Esophagus mucosa (tissue), 1 donor: ENCODE measurements at regions not wholly inside any gene's neighbourhood (a gene's known extent, or its start where the extent isn't known, plus 50 kb on each side); places are given as distances from the start of the nearest gene placed in this dataset.

Experiments
- ATAC-seq: fragments of 200-7000 bp; cut with Tn5 transposase; one replicate; pipeline ENCODE4 v1.9.1; 2020
- donor health status: DM: yes; HTN: yes; CAD: no.

DNA sequence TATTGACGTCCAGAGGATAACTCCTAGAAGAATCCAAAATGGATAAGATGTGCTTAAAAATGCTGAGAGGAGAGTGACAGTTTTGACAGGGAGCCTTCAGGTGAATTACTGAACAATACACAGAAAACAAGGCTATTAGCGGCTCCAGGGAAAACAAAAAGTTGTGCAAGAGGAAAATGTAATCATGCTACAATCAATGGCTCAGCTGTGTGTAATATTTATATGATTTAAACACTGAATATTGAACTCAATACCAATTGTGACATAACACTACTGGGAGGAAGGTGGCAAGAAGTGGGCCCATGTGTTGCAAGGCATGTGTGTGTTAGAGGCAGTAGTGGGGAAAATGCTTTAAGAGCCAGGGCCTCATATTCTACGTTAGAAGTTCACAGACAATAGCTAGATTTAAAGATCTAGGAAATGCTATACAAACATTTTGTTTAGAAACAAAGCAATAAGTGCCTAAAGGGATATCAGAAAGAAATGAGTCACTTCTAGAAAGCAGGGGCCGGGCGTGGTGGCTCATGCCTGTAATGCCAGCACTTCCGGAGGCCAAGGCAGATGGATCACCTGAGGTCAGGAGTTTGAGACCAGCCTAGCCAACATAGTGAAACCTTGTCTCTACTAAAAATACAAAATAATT, 253.2 kb upstream of the IRX5 start:
- ATAC-seq: peak; percentile 62

DNA sequence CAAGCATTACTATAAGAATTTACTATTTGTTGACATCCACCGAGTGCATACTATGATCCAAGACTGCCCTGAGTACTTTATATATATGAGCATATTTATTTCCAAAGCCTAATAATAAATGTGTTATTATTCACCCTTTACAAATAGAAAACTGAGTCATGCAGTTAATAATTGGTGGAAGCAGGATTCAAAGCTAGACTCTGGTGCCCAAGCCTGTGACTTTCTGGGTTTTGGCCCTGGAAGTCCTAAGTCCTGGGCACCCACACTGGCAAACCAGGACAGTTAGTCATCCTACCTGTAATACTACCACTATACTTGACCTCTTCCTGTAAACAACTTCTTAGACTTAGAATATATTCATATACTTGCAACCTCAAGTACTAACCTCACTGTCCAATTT, 257.4 kb upstream of the IRX5 start:
- ATAC-seq: no peak

DNA sequence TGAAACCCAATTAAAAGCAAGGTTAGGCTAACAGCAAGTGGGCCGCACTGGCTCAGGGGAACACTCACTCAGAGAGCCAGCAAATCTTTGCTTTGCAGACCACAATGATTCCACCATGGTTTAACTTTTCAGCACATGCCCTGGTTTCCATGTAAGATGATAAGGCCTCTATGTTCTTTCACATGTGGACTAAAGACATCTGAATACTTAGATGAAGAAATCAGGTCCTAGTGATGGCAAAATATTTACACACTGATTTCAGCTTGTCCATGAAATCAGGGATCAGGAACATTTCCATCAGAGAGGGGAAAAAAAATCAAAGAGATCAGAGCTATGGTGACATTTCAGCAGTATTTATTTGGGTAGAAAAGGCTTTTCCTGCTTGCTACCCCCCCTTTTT, 258.2 kb upstream of the IRX5 start:
- no peak for ATAC-seq

DNA sequence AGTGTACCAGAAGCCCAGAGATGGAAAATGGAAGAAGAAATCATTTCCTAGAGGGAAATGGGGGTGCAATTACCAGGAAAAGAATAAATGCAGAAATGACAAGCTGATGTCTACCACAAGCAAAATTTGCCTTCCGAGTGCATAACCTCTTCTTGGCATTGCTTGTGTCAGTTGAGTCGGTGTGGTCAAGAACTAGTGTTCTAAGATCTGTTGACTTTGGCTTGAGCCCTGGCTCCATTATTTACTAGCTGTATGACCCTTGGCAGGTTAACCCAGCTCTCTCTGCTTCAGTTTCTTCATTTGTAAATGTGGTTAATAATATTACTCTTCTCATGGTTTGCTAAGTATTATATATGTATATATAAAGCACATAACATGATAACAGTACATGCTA, 273.0 kb upstream of the IRX5 start:
- no peak for ATAC-seq

DNA sequence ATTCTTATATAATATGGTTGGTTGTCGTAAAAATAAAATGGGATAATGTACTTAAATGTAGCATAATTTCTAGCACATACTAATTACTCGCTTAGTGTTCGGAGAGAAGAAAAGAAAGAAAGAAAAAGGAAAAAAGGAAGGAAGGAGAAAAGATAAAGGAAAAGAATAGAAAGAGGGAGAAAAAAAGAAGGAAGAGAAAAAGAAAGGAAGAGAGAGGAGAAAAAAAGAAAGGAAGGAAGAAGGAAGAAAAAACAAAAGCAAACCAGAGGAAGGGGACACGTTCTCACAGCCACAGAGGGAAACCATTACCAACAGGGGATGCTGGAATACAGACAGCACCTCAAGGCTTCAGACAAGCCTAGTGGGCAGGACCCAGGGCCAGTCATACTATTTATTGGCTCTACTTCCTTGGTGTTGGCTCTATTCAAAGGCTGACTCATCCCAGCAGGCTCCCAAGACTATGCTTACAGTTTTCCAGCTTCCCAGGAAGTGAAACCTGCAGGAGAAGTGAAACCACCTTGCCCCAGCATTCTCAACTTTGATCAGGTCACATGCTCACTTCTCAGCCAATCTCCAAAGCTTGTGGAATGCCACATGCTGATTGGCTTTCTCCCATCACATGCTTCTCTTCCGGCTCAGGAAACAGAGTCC, 273.5 kb upstream of the IRX5 start:
- ATAC-seq: peak; percentile 98

DNA sequence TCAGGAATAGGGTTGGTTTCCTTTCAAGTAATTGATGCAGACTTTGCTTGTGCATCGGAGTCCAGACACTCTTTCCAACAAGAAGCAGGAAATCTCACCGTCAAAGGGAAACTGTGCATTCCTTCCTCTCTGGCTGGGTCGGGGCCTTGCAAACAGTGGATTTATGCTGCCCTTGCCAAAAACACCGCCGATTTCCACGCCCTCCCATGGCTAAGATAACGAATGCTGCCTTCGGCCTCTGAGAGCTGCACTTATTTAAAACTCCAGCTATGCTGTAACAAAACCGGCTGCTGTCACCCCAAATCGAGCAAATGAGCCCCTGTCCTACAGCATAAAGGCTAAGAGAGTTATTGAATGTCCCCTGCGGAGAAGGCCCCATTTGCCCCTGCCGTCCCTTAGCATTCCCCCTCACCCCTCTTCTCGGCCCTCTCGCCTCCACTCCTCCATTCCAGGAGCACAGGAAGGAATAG, 275.5 kb upstream of the IRX5 start:
- no peak for ATAC-seq

DNA sequence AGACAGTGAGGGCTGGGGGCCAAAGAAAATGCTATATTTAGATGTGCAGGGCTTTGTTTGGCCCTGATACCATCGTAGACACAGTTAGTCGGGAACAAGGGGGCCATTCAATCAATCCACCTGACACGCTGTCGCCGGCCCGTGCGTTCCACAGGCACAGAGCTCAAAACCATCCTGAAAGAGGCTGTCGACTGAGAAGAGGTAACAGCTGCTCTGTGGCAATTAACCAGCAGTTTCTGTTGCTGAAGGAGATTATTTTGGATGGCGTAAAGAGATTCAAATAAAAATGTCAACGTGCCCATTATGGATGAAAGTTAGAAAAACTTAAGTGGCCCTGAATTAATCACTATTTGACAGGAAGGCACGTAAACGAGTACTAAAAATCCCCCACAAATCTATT, 276.2 kb upstream of the IRX5 start:
- ATAC-seq: no peak

DNA sequence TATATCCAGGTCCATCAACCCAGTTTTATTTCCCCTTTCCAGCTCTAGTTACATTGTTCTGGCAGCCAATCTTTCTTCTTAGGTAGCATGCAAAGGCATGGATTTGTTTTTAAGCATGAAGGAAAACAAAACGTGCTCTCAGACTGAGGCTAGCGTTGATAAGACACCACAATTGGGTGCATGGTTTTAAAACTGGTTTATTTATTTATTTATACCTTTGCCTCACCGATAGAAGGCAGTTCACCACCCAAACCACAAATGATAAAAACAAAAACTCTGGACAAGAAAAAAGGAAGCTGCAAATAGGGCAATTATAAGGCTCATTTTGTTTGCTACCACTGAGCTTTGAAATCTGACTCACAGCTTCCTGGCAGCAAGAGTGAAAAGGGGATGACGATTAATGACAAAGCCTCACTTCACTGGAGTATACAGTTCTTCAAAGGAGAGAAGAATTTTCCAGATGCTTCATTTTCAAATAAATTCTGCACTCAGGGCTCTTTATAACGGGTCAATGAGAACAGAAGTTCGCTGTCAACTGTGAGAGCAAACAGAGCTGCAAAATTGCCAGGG, 278.4 kb upstream of the IRX5 start:
- no peak for ATAC-seq

DNA sequence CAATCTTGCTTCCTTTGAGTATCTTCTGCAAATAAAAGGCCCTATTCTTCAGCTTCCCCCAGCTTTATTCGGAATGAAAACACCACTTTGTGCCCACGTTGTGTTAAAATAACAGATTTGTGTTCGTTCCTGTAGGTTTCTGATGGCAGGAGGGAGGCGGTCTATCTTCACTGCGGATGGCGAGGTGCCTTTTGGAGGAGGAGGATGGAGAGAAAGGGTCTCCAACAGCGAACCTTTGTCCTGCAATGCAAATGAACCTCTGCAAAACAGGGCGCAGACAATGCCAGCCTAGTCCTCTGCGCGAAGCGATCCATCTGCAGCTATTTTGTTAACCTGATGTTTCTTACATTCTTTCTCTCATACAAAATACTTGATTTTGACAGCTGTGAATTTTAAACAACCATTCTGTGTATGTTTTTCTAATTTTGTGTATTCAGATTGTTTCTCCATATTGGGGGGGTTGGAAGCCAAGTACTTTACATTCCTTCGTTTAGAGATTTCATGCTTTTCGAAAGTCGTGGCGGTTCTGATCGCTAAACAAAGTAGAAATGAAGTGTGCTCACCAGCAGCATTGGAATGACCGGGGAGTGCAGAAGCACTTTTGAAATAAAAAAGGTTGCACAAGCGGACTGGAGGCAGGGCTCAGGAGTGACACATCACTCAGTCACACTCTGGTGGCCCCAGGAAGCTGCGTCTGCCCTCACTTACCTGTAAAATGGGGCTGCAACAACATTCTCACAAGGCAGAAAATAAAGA, 279.0 kb upstream of the IRX5 start:
- peak; percentile 55 for ATAC-seq

DNA sequence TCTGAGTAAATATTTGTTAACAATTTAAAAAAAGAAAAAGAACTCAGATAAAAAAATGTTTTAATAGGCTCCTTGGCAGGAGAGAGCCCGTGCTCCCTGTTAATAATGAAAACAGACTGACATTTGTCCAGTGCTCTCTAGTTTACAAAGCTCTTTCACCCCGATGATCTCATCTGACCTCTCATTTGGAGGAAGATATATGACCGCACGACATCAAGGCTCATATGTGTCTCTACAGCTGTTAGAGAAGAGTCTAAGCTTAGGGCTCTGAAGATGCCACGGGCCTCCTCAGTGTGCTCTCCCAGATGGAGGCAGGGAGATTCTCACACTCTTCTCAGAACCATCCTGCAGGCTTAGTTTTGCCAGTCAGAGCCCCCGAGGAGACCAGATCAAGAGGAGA, 280.8 kb upstream of the IRX5 start:
- no peak for ATAC-seq

DNA sequence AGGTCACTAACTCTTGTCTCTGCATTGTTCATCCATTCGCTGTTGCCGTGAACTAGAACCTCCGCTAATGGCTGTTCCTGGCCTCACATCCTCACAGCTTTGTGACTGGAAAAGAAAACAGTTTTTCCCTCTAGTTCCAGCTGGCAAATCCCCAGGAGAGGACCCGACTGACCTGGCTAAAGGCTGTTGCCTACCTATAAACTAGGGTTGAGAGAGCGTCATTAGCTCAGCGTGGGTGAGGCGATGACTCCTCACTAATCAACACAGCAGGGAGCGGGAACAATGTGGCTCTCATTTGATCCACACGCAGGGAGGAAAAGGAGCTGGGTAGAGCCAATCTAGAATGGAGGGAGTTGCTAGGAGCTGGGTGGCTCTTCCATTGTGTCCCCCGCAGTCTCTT, 282.1 kb upstream of the IRX5 start:
- peak; percentile 70 for ATAC-seq

DNA sequence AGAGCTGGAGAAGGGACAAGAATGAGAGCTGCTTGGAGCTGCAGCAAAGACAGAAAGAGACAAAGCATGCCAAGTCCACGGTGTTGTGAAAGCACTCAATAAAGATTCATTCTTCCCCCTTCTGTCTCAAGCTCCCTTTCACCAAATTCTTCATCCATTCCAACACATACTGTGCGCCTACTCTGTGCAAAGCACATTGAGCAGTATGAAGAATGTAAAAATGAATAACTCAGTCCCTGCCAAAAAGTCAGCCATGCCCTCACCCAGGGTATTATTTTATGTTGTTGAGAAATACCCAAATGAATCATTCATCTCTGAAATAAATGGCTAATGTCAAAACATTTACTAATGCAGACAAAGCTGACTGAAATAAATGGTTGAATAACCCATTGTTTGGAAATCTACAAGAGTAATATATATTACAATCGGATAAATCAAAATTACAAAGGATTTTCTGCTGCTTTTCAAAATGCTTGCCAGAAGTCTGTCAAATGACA, 282.9 kb upstream of the IRX5 start:
- ATAC-seq: peak; percentile 72

DNA sequence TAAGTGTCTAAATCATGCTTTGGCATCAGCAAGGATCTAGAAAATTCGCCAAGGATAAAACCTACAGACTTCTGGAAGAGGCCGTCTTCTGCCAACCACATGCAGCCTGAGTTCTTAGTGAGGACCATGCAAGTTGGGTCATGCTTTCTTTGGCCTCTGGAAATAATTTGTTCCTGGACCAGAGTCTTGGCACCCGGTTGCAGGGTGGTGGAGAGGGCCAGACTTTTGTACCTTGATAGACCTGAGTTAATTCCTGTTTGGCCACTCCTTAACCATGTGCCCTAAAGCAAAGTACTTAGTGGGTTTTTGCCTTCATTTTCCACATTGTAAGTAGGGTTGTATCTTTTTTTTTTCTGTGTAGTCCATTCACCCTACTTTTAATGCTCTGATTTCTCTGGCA, 283.4 kb upstream of the IRX5 start:
- peak; percentile 73 for ATAC-seq

DNA sequence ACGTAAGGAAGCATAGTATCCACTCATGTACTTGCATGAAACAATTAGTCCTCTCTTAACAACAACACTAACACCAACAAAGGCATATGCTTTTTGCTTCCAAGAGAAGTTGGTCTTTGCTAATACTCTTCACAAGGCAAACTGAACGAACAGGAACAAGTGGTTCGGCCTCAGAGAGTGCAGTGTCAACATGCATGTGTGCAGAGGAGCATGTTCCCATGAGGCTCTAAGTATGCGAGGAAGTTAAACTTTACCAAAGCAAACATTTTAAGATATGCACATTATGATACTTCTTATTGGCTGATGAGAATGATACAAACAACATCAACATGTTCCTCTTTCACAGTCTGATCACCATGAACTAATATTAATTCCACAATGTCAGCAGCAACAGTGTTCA, 285.3 kb upstream of the IRX5 start:
- peak; percentile 52 for ATAC-seq

DNA sequence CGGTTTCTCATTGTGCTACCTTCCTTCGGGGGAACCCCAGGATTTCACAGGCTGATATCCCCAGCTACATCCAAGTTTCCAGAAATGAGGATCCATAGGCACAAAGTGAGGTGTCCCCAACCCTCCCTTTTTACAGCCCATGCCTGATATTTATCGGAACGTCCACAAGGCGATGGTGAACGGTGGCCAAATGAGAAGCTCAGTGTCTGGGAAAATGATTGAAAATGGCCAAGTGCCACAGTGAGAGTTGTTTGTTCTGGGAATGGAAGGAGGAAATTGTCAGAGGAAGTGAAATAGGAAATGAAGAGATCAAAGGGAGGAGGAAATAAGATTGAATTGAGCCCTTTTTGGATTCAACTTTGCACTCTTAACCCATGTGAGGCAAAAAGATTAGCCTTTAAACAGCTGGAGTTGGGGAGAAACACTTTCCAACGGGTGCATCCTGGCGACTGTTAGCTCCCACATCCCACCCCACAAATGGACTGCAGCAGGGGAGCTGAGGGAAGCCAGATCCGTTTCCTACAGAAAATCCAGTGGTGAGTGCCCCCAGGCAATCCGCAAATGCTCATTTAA, 294.4 kb upstream of the IRX5 start:
- ATAC-seq: no peak

DNA sequence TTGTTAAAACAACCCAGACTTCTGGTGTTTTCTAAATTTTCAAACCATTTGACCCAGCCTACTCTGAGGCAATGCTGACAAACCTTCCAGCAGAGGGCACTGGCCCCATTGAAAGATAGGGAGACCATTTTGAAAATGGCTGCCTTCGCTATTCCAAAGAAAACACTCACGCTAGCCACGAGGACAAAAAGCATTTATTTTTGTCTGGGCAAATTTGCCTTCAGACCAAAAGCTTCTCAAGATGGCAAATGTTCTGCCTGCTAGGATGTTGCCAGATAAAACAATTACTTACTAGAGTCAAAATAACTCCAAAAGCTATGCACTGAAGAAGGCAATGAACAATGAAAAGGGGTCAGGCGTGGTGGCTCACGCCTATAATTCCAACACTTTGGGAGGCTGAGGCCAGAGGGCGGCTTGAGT, 296.7 kb upstream of the IRX5 start:
- ATAC-seq: no peak

DNA sequence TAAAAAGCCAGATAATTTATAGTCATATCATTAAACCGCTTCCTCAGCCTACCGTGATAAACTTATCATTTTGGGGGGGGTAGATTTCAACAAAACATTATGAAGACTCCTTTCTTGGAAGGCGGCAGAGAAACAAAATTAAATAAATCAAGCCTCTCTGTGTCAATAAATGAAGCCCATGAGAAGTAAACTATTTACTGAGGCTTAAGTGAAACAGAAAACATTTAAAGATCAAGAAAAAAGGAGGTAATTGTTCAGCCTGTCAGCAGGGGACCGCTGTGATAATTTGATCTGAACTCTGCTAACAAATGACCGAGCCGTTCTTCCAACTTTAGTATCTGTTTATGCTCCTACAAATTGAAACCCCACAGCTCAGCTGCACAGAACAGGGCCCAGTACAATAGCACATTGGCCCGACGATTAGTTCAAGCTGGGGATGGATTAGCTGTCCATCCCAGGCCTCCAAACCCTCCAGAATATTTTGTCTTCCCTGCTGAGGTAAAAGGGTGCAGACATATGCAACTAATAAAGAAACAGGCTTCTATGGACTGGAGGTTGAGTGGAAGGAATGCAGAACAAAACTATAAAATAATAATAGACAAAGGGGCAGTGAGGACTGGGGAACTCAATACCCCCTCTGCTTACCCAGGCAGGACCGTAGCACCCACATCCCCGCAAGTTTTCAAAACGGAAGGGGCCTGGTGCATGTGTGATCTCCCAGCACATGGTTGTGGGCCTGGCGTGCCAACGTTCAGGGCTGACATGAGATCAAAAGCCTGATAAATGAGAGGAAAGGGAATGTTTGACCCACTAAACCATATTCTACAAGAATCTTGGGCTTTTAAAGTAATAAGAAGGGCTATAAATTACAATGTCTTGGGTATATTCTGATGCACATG, 298.1 kb upstream of the IRX5 start:
- ATAC-seq: no peak

DNA sequence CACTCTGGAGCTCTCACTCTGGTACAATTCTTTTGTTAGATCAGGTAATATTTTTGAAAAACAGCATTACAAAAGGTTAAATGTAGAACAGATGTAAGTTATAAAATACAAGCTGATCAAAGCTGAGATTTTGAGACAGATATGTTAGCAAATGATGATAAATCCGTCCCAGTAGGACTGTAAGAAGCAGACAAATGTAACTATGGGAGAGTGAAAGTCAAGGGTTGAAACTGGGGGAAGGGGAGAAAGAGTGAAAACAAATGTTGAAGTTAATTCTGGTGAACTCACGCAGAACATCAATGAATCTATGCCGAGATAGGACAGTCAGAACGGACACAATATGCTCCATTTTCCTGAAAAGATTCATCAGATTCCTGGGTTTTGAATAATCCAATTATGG, 298.9 kb upstream of the IRX5 start:
- ATAC-seq: no peak

DNA sequence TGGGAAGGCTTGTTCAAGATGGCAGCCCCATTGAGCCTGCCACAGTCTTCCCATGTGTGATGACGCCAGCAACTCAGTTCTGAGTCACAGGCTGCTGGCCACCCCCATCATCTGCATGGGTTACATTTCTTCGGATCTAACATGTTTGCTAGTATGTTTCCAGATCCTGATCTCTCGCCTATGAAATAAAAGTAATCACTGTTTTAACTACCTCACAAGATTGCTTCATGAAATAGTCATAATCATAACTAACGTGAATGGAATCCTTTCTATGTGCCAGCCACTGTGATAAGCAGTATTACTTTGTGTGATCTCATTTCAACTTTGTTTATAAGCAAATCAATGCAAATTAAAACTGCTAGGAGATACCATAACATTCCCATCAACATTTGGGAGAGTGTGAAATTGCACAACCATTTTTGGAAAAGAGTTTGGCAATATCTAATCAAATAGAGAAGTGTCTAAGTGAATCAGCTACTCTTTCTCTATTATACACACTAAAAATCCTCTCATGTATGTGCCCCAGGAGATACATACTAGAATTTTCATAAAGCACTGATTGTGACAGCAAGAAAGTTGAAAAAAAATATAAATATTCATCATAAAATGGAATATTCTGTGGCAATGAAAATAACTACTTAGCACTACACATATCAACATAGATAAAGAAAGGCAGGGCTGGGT, 300.2 kb upstream of the IRX5 start:
- ATAC-seq: no peak

DNA sequence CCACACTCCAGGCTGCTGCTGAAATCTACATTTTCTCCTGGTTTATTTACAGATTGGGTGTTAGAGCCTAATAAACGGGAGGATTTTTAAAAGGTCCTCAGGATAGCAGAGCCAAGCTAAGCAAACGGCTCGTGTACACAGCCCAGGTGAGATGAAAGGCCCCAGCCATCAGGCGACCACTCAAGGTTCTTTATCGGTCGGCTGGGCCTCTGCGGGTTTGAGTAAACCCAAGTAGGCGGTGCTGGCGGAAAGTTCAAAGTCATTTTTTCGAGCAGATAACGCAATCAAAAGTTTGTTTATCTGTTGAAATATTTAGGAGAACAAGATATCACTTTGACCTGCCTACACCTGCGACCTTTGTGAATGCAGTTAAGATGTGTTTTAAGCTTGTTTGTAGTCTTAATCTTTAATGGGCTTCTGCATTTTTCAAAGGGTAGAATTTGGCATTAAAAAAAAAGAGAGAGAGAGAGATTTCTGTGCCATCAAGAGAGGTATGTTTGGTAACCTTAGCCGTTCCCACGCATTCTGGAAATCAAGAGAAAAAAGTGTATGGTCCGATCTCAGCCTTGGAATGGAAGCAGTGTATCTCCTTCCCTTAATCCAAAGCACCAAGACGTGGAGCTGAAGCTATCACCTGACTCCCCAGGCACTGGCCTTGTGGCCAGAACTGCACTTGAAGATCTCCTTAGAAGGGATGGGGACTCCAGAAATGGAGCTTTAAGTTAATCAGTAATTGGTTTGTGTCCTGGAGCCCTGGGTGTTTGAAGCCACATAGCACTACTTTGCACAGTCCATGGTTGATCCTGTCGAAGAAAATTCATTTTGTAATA, 301.7 kb upstream of the IRX5 start:
- no peak for ATAC-seq
